ENCODE measurements at regions not wholly inside any gene's neighbourhood (a gene's known extent, or its start where the extent isn't known, plus 50 kb on each side); places are given as distances from the start of the nearest gene placed in this dataset.

DNA sequence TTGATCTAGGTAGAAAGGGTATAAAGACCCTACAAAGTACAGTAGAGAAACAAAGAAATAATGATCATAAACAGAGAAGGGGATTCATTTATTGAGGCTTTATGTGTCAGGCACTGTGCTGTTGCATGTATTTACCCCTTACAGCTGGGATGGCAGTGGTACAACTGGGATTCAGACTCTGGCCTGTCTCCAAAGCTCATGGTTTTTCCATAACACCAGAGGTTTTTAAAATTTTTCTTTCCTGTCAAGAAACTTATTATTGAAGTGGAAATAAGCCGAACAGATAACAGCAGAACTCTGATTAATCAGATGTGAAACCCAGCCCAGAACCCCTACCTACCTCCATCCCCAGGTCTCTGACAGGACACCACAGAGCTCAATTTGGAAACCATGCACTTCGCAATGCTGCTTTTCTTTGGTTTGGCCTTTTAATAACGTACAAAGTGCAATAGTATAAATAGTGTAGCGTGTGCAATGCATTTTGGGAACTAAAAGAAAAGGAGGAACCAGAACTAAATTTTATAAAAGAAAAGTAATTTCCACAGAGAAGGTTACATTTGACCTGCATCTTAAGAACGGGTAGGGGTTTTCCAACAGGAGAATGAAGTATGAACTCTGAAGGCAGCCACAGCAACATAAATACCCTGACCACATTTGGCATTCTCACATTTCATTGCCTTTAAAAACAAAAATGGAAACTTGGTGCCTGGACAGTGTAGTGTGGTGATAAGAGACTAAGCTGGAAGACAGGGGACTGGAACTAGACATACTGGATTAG is 92.0 kb upstream of the S1PR1 start:
- Mint-ChIP-seq H3K9me3 (no peaks in the 10 kb centered on the region), H3K27ac (no peak overlapping the region), H3K27me3 (ENCODE audit: low read depth) (no peaks in the 10 kb centered on the region), H3K36me3 (ENCODE audit: low read depth) (no peaks in the 10 kb centered on the region), H3K4me3 (no peak overlapping the region), H3K4me1 (no peaks in the 10 kb centered on the region)
- no peak for TF ChIP-seq CTCF (IDR thresholded peaks at IDR 0.05; ENCODE audit: unreplicated experiment in 3 of 3)

- no peaks in the 10 kb centered on the region for H3K27me3 Mint-ChIP-seq (ENCODE audit: low read depth)
- no peaks in the 10 kb centered on the region for H3K36me3 Mint-ChIP-seq (ENCODE audit: low read depth)
- H3K4me3 Mint-ChIP-seq: no peak overlapping the region
- no peak overlapping the region for H3K27ac Mint-ChIP-seq
- no peak for TF ChIP-seq CTCF (IDR thresholded peaks at IDR 0.05; ENCODE audit: unreplicated experiment in 3 of 3)
- no peaks in the 10 kb centered on the region for H3K9me3 Mint-ChIP-seq
- peaks cover 13% of the 10 kb centered on the region for H3K4me1 Mint-ChIP-seq
Observed at GRCh38 chr1:101142244-101142643, 94.6 kb upstream of the S1PR1 start.

- Mint-ChIP-seq H3K9me3 (no peaks in the 10 kb centered on the region), H3K4me1 (peaks cover 19% of the 10 kb centered on the region), H3K4me3 (no peak overlapping the region), H3K27me3 (ENCODE audit: low read depth) (no peaks in the 10 kb centered on the region), H3K27ac (no peak overlapping the region), H3K36me3 (ENCODE audit: low read depth) (no peaks in the 10 kb centered on the region)
- TF ChIP-seq CTCF (IDR thresholded peaks at IDR 0.05; ENCODE audit: unreplicated experiment in 3 of 3): no peak
Observed at GRCh38 chr1:101141376-101141775, 95.4 kb upstream of the S1PR1 start.

GRCh38 chr1:101139821-101140718 is 96.7 kb upstream of the S1PR1 start:
- Mint-ChIP-seq H3K36me3 (ENCODE audit: low read depth) (no peaks in the 10 kb centered on the region), H3K27me3 (ENCODE audit: low read depth) (no peaks in the 10 kb centered on the region), H3K4me3 (no peak overlapping the region), H3K27ac (peak overlapping the region in 2 of 3 experiments; percentile 29 to 66), H3K4me1 (peaks cover 21% of the 10 kb centered on the region), H3K9me3 (no peaks in the 10 kb centered on the region)
- no peak for TF ChIP-seq CTCF (IDR thresholded peaks at IDR 0.05; ENCODE audit: unreplicated experiment in 3 of 3)

- H3K27me3 Mint-ChIP-seq (ENCODE audit: low read depth): no peaks in the 10 kb centered on the region
- no peaks in the 10 kb centered on the region for H3K36me3 Mint-ChIP-seq (ENCODE audit: low read depth)
- H3K27ac Mint-ChIP-seq: peak overlapping the region; percentile 46 to 78 (median 74)
- TF ChIP-seq CTCF (IDR thresholded peaks at IDR 0.05; ENCODE audit: unreplicated experiment in 3 of 3): no peak
- H3K4me3 Mint-ChIP-seq: peak overlapping the region in 1 of 3 experiments; percentile 2
- peaks cover 21% of the 10 kb centered on the region for H3K4me1 Mint-ChIP-seq
- H3K9me3 Mint-ChIP-seq: no peaks in the 10 kb centered on the region
Observed at GRCh38 chr1:101139130-101139529, 97.7 kb upstream of the S1PR1 start.

All from nephron (organoid).